ENCODE measurements at regions not wholly inside any gene's neighbourhood (a gene's known extent, or its start where the extent isn't known, plus 50 kb on each side); places are given as distances from the start of the nearest gene placed in this dataset.

GRCh38 chr1:218763538-218763937 lies 410.1 kb upstream of the LYPLAL1 start (continued):
- TF ChIP-seq, protein P1, sequence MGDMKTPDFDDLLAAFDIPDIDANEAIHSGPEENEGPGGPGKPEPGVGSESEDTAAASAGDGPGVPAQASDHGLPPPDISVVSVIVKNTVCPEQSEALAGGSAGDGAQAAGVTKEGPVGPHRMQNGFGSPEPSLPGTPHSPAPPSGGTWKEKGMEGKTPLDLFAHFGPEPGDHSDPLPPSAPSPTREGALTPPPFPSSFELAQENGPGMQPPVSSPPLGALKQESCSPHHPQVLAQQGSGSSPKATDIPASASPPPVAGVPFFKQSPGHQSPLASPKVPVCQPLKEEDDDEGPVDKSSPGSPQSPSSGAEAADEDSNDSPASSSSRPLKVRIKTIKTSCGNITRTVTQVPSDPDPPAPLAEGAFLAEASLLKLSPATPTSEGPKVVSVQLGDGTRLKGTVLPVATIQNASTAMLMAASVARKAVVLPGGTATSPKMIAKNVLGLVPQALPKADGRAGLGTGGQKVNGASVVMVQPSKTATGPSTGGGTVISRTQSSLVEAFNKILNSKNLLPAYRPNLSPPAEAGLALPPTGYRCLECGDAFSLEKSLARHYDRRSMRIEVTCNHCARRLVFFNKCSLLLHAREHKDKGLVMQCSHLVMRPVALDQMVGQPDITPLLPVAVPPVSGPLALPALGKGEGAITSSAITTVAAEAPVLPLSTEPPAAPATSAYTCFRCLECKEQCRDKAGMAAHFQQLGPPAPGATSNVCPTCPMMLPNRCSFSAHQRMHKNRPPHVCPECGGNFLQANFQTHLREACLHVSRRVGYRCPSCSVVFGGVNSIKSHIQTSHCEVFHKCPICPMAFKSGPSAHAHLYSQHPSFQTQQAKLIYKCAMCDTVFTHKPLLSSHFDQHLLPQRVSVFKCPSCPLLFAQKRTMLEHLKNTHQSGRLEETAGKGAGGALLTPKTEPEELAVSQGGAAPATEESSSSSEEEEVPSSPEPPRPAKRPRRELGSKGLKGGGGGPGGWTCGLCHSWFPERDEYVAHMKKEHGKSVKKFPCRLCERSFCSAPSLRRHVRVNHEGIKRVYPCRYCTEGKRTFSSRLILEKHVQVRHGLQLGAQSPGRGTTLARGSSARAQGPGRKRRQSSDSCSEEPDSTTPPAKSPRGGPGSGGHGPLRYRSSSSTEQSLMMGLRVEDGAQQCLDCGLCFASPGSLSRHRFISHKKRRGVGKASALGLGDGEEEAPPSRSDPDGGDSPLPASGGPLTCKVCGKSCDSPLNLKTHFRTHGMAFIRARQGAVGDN (CRISPR knock-in tag; IDR thresholded peaks at IDR 0.05): no peak

- no peaks in the 10 kb centered on the region for H3K4me1 ChIP-seq (ENCODE audit: insufficient read depth, low read length)
- ATAC-seq: no peak
- no TSS peak for BruUV-seq (replicated peaks)
- FAIRE-seq: no peak
- H4K20me1 ChIP-seq (ENCODE audit: insufficient read depth, low read length): no peaks in the 10 kb centered on the region
- no peaks in the 10 kb centered on the region for H3K79me2 ChIP-seq (ENCODE audit: insufficient read depth, low read length)
- CTCF ChIA-PET (ENCODE audit: low intra/inter-chr PET ratio, low total read pairs): no interaction called here
- H3K9ac ChIP-seq (ENCODE audit: insufficient read depth, low read depth, low read length): no peak overlapping the region
- H3K4me2 ChIP-seq (ENCODE audit: low read depth, low read length): no peak overlapping the region
- no peak overlapping the region for H3K4me3 ChIP-seq (replicated peaks in 1 of 3; ENCODE audit: insufficient read depth in 1 of 3, low read depth in 2 of 3, low read length in 3 of 3)
- intact Hi-C loops (cut with micrococcal nuclease; ENCODE audit: unreplicated experiment) (no loop called here), in situ Hi-C loops (cut with HindIII; ENCODE audit: extremely low pct_ligation_motif_present, low pct_unique_long_range_greater_than_20kb) (no loop called here)
- H3K36me3 ChIP-seq (replicated peaks in 1 of 2; ENCODE audit: control insufficient read depth in 1 of 2, insufficient read depth in 2 of 2, low read length in 2 of 2): no peaks in the 10 kb centered on the region
- DNase-seq (ENCODE audit: low spot score): no peak
- TF ChIP-seq CBX5 (CRISPR knock-in tag; IDR thresholded peaks at IDR 0.05; ENCODE audit: borderline replicate concordance): no peak
- TF ChIP-seq, protein P2, sequence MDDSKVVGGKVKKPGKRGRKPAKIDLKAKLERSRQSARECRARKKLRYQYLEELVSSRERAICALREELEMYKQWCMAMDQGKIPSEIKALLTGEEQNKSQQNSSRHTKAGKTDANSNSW (CRISPR knock-in tag; IDR thresholded peaks at IDR 0.05; ENCODE audit: borderline replicate concordance): no peak
- TF ChIP-seq CAMTA2 (CRISPR knock-in tag; IDR thresholded peaks at IDR 0.05; ENCODE audit: borderline replicate concordance): no peak
- TF ChIP-seq MIXL1 (CRISPR knock-in tag; IDR thresholded peaks at IDR 0.05): no peak
- TF ChIP-seq, protein P3, sequence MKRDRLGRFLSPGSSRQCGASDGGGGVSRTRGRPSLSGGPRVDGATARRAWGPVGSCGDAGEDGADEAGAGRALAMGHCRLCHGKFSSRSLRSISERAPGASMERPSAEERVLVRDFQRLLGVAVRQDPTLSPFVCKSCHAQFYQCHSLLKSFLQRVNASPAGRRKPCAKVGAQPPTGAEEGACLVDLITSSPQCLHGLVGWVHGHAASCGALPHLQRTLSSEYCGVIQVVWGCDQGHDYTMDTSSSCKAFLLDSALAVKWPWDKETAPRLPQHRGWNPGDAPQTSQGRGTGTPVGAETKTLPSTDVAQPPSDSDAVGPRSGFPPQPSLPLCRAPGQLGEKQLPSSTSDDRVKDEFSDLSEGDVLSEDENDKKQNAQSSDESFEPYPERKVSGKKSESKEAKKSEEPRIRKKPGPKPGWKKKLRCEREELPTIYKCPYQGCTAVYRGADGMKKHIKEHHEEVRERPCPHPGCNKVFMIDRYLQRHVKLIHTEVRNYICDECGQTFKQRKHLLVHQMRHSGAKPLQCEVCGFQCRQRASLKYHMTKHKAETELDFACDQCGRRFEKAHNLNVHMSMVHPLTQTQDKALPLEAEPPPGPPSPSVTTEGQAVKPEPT (CRISPR knock-in tag; IDR thresholded peaks at IDR 0.05; ENCODE audit: low read depth): no peak
- TF ChIP-seq ATRX (CRISPR knock-in tag; IDR thresholded peaks at IDR 0.05; ENCODE audit: borderline replicate concordance): no peak
- no peak for TF ChIP-seq ZNF841 (CRISPR knock-in tag; IDR thresholded peaks at IDR 0.05; ENCODE audit: borderline replicate concordance)
- TF ChIP-seq, protein P4, sequence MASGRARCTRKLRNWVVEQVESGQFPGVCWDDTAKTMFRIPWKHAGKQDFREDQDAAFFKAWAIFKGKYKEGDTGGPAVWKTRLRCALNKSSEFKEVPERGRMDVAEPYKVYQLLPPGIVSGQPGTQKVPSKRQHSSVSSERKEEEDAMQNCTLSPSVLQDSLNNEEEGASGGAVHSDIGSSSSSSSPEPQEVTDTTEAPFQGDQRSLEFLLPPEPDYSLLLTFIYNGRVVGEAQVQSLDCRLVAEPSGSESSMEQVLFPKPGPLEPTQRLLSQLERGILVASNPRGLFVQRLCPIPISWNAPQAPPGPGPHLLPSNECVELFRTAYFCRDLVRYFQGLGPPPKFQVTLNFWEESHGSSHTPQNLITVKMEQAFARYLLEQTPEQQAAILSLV (CRISPR knock-in tag; IDR thresholded peaks at IDR 0.05; ENCODE audit: borderline replicate concordance): no peak
- no peak for TF ChIP-seq ZFP41 (CRISPR knock-in tag; IDR thresholded peaks at IDR 0.05; ENCODE audit: borderline replicate concordance)
- no peak for TF ChIP-seq ZNF3 (CRISPR knock-in tag; IDR thresholded peaks at IDR 0.05)
- no peak for TF ChIP-seq ZNF772 (CRISPR knock-in tag; IDR thresholded peaks at IDR 0.05)
- TF ChIP-seq ZNF782 (CRISPR knock-in tag; IDR thresholded peaks at IDR 0.05; ENCODE audit: borderline replicate concordance): no peak
- TF ChIP-seq RXRB (CRISPR knock-in tag; IDR thresholded peaks at IDR 0.05; ENCODE audit: borderline replicate concordance): no peak
- no peak for TF ChIP-seq ZNF75D (CRISPR knock-in tag; IDR thresholded peaks at IDR 0.05; ENCODE audit: borderline replicate concordance)
- H3K9me3 ChIP-seq (ENCODE audit: low read length): no peaks in the 10 kb centered on the region
- WGBS (ENCODE audit: low lambda C conversion rate): 13% methylated on average over 5 of the region's 5 CpGs
- no peak overlapping the region for H2AFZ ChIP-seq (ENCODE audit: low read length)
- no peak overlapping the region for H3K27ac ChIP-seq (ENCODE audit: extremely low read length, insufficient read depth, low read length)
- H3K27me3 ChIP-seq (ENCODE audit: control insufficient read depth in 1 of 2, insufficient read depth in 2 of 2, low read length in 2 of 2): no peaks in the 10 kb centered on the region
- POLR2A ChIA-PET: no interaction called here
Observed at GRCh38 chr1:218765753-218766152, 407.9 kb upstream of the LYPLAL1 start.

All from HepG2 (cell line).